Activated T-helper 1 cell treated with Interleukin-2 at 50 U/mL for 16 hours (primary cell): ENCODE measurements at regions not wholly inside any gene's neighbourhood (a gene's known extent, or its start where the extent isn't known, plus 50 kb on each side); places are given as distances from the start of the nearest gene placed in this dataset.

Experiments
- DNase-seq: peaks from one replicate; pipeline ENCODE4 v3.0.0-alpha.2; 2020; ENCODE audit warnings: low read depth

- no peak for DNase-seq
These were observed 1970.4 kb upstream of the WWC1 start for GRCh38 chr5:166320920-166321480.

DNA sequence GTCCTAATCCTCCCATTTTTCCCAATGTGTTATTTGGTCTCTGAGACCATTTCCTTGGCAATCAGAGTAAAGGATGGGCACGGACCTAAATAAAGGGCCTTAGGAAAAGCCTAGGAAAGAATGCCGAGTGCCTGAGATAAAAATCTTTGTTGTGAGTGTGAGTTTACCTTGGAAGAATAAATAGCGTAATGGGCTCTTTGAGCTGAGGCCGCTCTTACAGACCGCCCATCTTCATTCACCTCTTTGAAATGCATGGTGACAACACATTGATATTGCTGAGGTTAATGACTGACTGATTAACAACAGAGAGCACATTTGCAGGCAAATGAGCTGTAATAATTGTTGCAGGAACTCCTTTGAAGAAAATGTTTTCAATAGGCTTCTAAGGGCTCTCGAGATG, 1967.1 kb upstream of the WWC1 start:
- DNase-seq = no peak

DNA sequence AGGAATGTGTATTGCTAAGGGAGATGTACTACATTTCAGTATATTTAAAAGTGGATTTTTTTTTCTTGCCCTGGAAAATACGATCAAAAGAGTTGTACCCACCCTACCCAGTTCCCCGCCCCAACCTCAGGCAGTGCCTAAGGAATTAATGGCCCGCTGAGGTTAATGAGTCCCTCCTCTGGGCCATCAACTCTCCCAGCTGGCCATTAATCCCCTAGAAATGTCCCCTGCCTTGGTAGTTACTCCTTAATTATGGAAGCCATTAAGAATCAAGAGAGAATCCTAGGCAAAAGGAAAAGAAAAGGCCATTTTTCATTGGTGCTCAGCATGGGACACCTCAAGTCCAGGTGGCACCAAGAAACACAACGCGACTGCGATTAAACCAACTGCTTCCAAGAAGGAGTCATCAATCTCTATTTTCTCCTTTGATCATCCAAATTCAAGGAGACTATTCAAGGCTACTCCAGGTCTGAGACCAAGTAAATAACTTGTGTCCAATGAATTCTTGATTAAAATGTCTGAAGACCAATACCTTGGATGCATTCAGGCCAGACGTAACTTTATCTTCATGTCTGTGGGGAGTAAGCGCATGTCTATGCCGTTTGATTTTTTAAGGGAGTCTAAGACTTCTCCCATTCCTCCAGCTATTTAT, 1962.2 kb upstream of the WWC1 start:
- no peak for DNase-seq

DNA sequence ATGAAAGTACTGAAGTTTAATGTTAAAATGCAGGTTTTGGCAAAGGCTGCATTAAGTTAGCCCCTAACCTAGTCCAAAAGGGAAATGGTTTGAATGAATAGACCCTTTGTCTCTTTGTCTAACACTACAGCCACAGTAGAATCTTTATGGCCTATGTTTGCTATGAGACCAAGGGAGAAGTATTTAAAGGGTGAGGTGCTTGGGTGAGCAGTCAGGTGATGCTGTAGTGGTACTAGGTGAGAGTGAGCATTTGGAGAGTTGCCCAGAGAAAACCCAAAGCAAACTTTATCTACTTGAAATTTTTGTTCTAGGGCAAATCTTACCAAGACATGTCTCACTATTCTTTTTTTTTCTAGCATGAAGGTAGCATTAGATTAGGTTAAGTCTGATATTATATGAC, 1961.4 kb upstream of the WWC1 start:
- no peak for DNase-seq

DNA sequence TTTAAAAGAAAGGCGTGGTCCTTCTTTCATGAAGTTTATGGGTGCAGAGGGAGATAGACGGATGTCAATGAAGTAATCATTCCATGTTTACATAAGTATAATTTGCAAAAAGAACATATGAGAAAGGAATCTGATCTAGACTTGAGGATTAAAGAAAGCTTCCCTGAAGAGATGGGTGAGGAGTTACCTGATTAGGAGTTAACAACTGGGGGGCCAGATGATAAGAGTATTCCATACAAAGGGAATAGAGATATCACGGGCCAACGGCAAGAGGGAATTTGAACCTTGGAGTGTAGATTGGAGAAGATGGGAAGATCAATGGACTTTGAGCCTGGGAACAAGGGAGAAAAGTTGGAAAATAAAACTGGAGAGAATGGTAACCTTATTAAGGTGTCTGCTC, 1959.9 kb upstream of the WWC1 start:
- DNase-seq = no peak

GRCh38 chr5:166338801-166339200, 1952.6 kb upstream of the WWC1 start:
- DNase-seq = no peak

GRCh38 chr5:166340039-166340438, 1951.4 kb upstream of the WWC1 start:
- DNase-seq = no peak

DNA sequence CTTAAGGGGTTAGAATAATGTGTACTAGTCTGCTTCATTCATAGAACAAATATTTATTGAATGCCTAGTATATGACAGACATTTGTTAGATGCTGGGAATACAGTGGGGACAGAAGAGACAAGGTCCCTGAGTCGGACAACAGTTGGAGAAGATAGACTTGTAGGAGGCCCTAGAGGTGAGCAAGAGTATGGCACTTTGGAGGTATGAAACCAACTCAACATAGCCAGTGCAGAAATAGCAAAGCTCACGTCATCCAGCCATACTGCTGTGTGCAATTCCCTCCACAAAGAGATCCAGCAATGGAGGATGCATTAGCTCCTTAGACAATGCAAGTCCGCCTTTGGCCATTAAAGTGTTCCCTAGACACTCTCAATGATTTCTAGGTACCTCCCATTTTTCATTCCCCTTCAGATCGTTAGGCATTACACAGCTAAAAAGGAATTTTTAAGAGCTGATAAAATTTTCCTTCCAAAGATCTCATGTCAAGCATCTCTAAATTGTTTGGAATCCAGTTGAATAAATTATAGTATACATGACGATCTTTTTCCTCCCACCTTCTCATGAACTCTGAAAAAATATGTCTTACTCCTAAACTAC, 1949.6 kb upstream of the WWC1 start:
- DNase-seq = no peak

DNA sequence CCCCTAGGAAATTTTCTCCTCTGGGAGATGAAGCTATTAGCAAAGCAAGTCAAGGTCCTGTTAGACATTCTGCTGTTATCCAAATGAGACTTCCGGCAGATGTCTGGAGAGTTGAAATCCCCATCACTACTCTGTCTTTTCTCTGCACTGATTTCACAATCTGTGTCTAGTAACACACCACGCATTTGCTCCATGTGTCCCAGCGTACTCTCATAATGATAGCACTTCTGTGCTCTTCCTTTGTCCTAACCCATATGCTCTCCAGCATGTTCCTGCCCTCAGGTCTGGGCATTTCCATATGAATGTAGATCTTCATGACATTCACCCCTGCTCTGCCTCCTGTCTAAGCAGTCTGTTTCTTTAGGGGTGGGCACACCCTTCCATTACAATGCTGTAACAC, 1949.0 kb upstream of the WWC1 start:
- DNase-seq = no peak

GRCh38 chr5:166346726-166347374, 1944.6 kb upstream of the WWC1 start:
- no peak for DNase-seq

GRCh38 chr5:166349046-166349445, 1942.4 kb upstream of the WWC1 start:
- no peak for DNase-seq

DNA sequence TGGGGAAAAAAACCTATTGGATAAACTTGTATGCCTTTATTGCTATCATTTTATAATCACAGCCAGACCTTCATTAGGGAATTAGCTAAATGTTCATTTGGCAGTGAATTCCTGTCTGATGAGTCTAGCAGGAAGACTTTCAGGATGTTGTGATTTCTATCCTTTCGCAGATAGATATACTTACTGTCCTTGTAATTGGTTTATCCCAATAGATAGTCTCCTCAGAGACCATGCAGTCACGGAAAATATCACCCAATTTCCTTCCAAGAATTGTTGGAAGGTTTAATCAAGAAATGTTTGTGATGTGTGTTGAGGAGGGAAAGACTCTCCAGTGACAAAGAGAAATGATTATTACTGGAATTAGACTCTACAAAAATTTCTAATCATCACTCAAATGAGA, 1937.9 kb upstream of the WWC1 start:
- DNase-seq = no peak

- DNase-seq = no peak
These were observed 1937.1 kb upstream of the WWC1 start for GRCh38 chr5:166354332-166354731.

DNA sequence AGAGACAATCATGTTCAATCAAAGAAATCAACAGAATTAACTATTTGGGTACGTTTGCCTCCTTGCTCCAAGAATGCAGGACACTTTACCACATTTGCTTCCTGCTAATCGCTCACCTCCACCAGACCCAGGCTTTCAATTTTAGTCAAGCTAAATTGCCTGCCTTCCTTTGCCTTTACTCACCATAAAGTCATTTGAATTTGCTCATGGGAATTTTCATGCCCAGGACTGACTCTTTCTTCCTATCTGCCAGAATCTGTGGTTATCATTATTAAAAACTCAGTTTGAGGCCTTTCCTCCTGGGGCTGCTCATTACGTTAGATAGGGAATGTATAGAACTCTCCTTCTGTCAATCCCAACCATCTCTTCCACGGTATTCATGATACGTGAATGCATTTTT, 1935.3 kb upstream of the WWC1 start:
- DNase-seq = no peak

DNA sequence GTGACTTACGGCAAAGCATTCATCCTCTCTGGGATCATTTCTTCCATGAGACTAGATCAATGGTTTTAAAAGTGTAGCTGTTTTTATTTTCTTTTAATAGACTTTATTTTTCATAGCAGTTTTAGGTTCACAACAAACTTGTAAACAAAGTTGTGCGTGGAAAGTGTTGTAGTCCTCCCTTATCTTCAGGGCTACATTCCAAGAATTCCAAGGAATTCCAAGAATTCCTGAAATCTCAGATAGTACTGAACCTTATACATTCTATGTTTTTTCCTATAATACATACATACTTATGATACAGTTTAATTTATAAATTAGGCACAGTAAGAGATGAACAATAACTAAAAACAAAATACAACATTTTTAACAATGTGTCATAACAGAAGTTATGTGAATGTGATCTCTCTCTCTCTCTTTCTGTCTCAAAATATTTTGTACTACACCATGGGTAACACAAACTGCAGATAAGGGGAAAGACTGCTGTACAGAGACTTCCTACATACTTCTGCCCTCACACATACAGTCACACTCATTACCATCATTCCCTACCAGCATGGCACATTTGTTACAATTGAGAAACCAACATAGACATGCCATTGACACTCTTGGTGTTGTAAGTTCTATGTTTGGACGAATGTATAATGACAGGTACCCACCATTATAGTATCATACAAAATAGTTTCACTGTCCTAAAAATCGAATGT, 1933.2 kb upstream of the WWC1 start:
- DNase-seq = no peak

DNA sequence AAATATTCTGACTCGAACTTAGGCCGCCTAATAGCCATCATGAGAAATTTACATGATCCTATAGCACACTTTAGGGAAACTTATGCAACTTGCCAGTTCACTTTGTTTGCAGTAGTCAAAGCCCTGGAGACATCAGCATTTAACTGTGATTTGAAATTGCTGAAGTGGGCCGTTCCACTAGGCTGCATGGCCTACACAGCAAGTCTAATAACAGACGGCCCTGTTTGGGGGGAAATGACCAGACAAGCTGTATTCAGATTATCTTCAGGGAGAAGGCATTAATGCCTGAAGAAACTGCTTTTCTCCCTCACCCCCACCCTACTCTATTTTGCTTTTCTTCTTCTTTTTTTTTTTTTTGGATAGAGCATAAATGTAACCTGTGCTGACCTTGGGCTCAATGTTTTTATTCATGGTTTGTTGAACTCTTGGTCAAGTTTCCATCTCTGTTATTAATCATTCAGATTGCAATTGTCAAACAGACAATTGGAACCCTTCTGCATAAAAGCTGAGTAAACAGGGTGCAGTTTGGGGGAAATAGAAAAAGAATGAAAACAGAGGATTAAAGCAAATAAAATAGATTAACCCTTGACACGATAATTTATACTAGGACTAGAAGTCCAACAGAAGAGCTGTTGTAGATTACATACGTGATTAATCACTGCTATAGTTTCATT, 1928.2 kb upstream of the WWC1 start:
- no peak for DNase-seq

DNA sequence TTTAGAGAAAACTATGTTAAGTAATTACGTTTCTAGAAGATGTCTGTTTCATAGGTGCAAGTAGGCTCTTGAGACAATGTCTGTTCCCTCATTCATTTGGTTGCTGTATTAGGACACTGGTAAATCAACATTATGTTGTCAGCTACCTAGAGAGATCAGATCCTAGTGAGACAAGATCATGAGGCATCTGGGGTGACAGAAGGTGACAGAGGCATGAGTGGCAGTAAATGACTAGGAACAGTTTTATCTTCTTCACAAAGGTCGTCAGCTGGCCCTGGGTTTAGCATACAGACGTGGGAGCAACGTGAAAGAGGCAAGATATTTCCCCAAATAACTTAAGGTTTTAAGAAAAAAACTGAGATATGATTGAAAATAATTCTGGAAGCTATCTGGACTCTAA, 1926.3 kb upstream of the WWC1 start:
- no peak for DNase-seq

DNA sequence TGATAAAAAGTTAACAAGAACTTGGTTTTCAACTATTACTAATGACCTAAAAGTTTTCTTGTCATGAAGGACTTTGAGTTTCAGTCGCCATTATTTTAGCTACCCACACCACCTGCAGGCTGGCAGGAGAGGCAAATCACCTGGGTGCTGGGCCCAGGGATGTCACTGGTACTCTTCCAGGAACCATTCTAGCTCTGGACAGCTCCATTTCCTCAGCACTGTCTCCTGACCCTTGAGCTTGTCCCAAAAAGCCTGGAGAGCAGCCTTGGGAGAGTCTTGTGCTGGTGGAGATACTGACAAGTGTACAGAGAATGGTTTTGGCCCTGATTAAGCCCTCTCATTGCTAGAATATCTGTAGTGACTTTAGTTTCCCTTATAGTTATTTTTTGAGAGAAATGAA, 1924.1 kb upstream of the WWC1 start:
- DNase-seq = no peak

GRCh38 chr5:166369346-166369745, 1922.1 kb upstream of the WWC1 start:
- no peak for DNase-seq

DNA sequence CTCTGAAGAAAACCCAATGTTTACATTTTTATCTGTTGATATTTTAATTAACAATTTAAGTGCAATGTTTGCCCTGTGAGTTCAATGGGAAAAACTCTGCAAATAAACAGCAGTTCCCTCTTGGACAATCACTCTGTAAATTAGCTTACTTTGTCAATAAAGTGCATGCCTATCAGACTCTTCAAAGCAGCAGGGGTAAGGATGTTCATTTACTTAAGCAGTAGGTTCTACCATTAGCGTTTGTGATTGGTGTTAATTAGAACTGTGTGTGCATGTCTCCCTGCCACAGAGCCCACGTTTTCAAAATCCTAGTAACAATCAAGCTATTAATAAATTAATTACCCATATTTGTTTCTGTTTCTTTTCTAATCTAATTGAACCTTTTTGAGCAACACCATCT, 1921.6 kb upstream of the WWC1 start:
- no peak for DNase-seq

DNA sequence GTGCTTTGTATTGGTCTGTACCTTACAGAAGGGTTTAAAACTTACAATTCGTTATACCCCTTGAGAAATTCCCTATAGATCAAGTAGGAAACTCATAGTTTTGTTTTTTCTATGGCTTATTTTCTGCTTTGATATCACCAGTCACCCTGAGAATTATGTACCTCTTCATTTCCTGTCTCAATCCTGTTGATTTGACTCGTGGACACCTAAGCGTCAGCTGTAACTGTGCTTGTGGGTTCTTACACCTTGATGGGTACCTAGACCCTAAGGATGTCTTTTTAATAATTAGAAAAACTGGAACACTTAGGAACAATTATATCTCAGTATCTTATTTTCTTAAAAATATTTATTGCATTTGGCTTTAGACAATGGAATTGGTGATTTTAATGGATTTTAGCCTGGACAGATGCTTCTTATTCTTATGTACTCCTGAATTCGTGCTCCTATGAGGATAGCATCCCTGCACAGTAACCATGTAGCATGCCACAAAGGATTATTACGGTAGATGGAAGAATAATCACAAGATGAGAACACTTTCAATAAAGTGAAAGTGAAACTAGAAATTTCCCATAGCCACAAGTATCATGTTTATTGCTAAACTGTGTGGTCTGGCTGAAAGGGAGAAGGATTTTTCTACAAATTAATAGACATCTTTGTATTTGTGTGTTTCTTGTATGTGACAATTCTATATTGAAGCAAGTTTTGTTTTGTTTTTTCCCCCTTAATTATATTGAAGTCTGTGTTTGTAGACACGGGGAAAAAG, 1920.3 kb upstream of the WWC1 start:
- no peak for DNase-seq

GRCh38 chr5:166373817-166374216, 1917.6 kb upstream of the WWC1 start:
- DNase-seq = no peak
